ENCODE measurements at regions not wholly inside any gene's neighbourhood (a gene's known extent, or its start where the extent isn't known, plus 50 kb on each side); places are given as distances from the start of the nearest gene placed in this dataset.

GRCh38 chr14:65249471-65250161 lies 147.3 kb upstream of the MAX start:
- Mint-ChIP-seq H3K4me1 (no peaks in the 10 kb centered on the region), H3K36me3 (ENCODE audit: insufficient read depth) (peaks cover 4% of the 10 kb centered on the region), H3K9me3 (no peaks in the 10 kb centered on the region), H3K27me3 (no peaks in the 10 kb centered on the region), H3K27ac (ENCODE audit: low read depth) (no peak overlapping the region), H3K4me3 (no peak overlapping the region)
- ATAC-seq (replicated peaks; ENCODE audit: extremely low read depth, poor library complexity, severe bottlenecking) (no peak), DNase-seq (ENCODE audit: low spot score in 2 of 2) (no peak)

GRCh38 chr14:65250162-65250495 lies 147.8 kb upstream of the MAX start:
- H3K4me3 Mint-ChIP-seq: no peak overlapping the region
- H3K9me3 Mint-ChIP-seq: no peaks in the 10 kb centered on the region
- ATAC-seq (replicated peaks; ENCODE audit: extremely low read depth, poor library complexity, severe bottlenecking) (no peak), DNase-seq (ENCODE audit: low spot score in 2 of 2) (no peak)
- H3K27me3 Mint-ChIP-seq: no peaks in the 10 kb centered on the region
- H3K27ac Mint-ChIP-seq (ENCODE audit: low read depth): no peak overlapping the region
- no peaks in the 10 kb centered on the region for H3K4me1 Mint-ChIP-seq
- peaks cover 4% of the 10 kb centered on the region for H3K36me3 Mint-ChIP-seq (ENCODE audit: insufficient read depth)

- no peak for DNase-seq (ENCODE audit: low spot score in 2 of 2)
- ATAC-seq (replicated peaks; ENCODE audit: extremely low read depth, poor library complexity, severe bottlenecking): no peak
Measured at GRCh38 chr14:65251213-65251612, 148.9 kb upstream of the MAX start.

GRCh38 chr14:65252482-65253255 lies 150.4 kb upstream of the MAX start:
- Mint-ChIP-seq H3K9me3 (no peaks in the 10 kb centered on the region), H3K27ac (ENCODE audit: low read depth) (no peak overlapping the region), H3K27me3 (no peaks in the 10 kb centered on the region), H3K4me3 (no peak overlapping the region), H3K4me1 (no peaks in the 10 kb centered on the region), H3K36me3 (ENCODE audit: insufficient read depth) (peaks cover 4% of the 10 kb centered on the region)
- ATAC-seq (replicated peaks; ENCODE audit: extremely low read depth, poor library complexity, severe bottlenecking) (no peak), DNase-seq (ENCODE audit: low spot score in 2 of 2) (no peak)

More at GRCh38 chr14:65251213-65251612, 148.9 kb upstream of the MAX start:
- Mint-ChIP-seq H3K36me3 (ENCODE audit: insufficient read depth) (peaks cover 4% of the 10 kb centered on the region), H3K4me3 (no peak overlapping the region), H3K27ac (ENCODE audit: low read depth) (no peak overlapping the region), H3K4me1 (no peaks in the 10 kb centered on the region), H3K9me3 (no peaks in the 10 kb centered on the region), H3K27me3 (no peaks in the 10 kb centered on the region)

- Mint-ChIP-seq H3K4me3 (no peak overlapping the region), H3K27ac (ENCODE audit: low read depth) (no peak overlapping the region), H3K9me3 (no peaks in the 10 kb centered on the region), H3K27me3 (no peaks in the 10 kb centered on the region), H3K4me1 (no peaks in the 10 kb centered on the region), H3K36me3 (ENCODE audit: insufficient read depth) (peaks cover 4% of the 10 kb centered on the region)
- DNase-seq (ENCODE audit: low spot score in 2 of 2) (no peak), ATAC-seq (replicated peaks; ENCODE audit: extremely low read depth, poor library complexity, severe bottlenecking) (no peak)
Measured at GRCh38 chr14:65255029-65255545, 152.8 kb upstream of the MAX start.

GRCh38 chr14:65255583-65256461 lies 153.5 kb upstream of the MAX start:
- ATAC-seq (replicated peaks; ENCODE audit: extremely low read depth, poor library complexity, severe bottlenecking) (no peak), DNase-seq (ENCODE audit: low spot score in 2 of 2) (no peak)
- H3K27me3 Mint-ChIP-seq: no peaks in the 10 kb centered on the region
- no peak overlapping the region for H3K4me3 Mint-ChIP-seq
- H3K27ac Mint-ChIP-seq (ENCODE audit: low read depth): no peak overlapping the region
- peaks cover 3% of the 10 kb centered on the region for H3K36me3 Mint-ChIP-seq (ENCODE audit: insufficient read depth)
- H3K9me3 Mint-ChIP-seq: no peaks in the 10 kb centered on the region
- no peaks in the 10 kb centered on the region for H3K4me1 Mint-ChIP-seq

- ATAC-seq (replicated peaks; ENCODE audit: extremely low read depth, poor library complexity, severe bottlenecking) (no peak), DNase-seq (ENCODE audit: low spot score in 2 of 2) (no peak)
- Mint-ChIP-seq H3K4me1 (no peaks in the 10 kb centered on the region), H3K27me3 (no peaks in the 10 kb centered on the region), H3K9me3 (no peaks in the 10 kb centered on the region), H3K4me3 (no peak overlapping the region), H3K36me3 (ENCODE audit: insufficient read depth) (no peaks in the 10 kb centered on the region), H3K27ac (ENCODE audit: low read depth) (no peak overlapping the region)
Measured at GRCh38 chr14:65256714-65257113, 154.4 kb upstream of the MAX start.

GRCh38 chr14:65257425-65257824 lies 155.1 kb upstream of the FUT8 start:
- Mint-ChIP-seq H3K4me3 (no peak overlapping the region), H3K27ac (ENCODE audit: low read depth) (no peak overlapping the region), H3K9me3 (no peaks in the 10 kb centered on the region), H3K36me3 (ENCODE audit: insufficient read depth) (no peaks in the 10 kb centered on the region), H3K4me1 (no peaks in the 10 kb centered on the region), H3K27me3 (no peaks in the 10 kb centered on the region)
- ATAC-seq (replicated peaks; ENCODE audit: extremely low read depth, poor library complexity, severe bottlenecking) (no peak), DNase-seq (ENCODE audit: low spot score in 2 of 2) (no peak)

- Mint-ChIP-seq H3K4me1 (no peaks in the 10 kb centered on the region), H3K27ac (ENCODE audit: low read depth) (no peak overlapping the region), H3K9me3 (no peaks in the 10 kb centered on the region), H3K27me3 (no peaks in the 10 kb centered on the region), H3K4me3 (no peak overlapping the region), H3K36me3 (ENCODE audit: insufficient read depth) (no peaks in the 10 kb centered on the region)
- ATAC-seq (replicated peaks; ENCODE audit: extremely low read depth, poor library complexity, severe bottlenecking) (no peak), DNase-seq (ENCODE audit: low spot score in 2 of 2) (no peak)
Measured at GRCh38 chr14:65258391-65258790, 154.1 kb upstream of the FUT8 start.

GRCh38 chr14:65259000-65259399 lies 153.5 kb upstream of the FUT8 start:
- Mint-ChIP-seq H3K4me3 (no peak overlapping the region), H3K27me3 (no peaks in the 10 kb centered on the region), H3K36me3 (ENCODE audit: insufficient read depth) (no peaks in the 10 kb centered on the region), H3K4me1 (no peaks in the 10 kb centered on the region), H3K27ac (ENCODE audit: low read depth) (no peak overlapping the region), H3K9me3 (no peaks in the 10 kb centered on the region)
- ATAC-seq (replicated peaks; ENCODE audit: extremely low read depth, poor library complexity, severe bottlenecking) (no peak), DNase-seq (ENCODE audit: low spot score in 2 of 2) (no peak)

- no peak overlapping the region for H3K27ac Mint-ChIP-seq (ENCODE audit: low read depth)
- ATAC-seq (replicated peaks; ENCODE audit: extremely low read depth, poor library complexity, severe bottlenecking) (no peak), DNase-seq (ENCODE audit: low spot score in 2 of 2) (no peak)
- no peaks in the 10 kb centered on the region for H3K36me3 Mint-ChIP-seq (ENCODE audit: insufficient read depth)
- H3K4me1 Mint-ChIP-seq: no peaks in the 10 kb centered on the region
- H3K9me3 Mint-ChIP-seq: no peaks in the 10 kb centered on the region
- no peak overlapping the region for H3K4me3 Mint-ChIP-seq
- no peaks in the 10 kb centered on the region for H3K27me3 Mint-ChIP-seq
Measured at GRCh38 chr14:65260786-65261185, 151.7 kb upstream of the FUT8 start.

- Mint-ChIP-seq H3K4me3 (no peak overlapping the region), H3K4me1 (no peaks in the 10 kb centered on the region), H3K36me3 (ENCODE audit: insufficient read depth) (no peaks in the 10 kb centered on the region), H3K27me3 (no peaks in the 10 kb centered on the region), H3K9me3 (no peaks in the 10 kb centered on the region), H3K27ac (ENCODE audit: low read depth) (no peak overlapping the region)
- no peak for ATAC-seq (replicated peaks; ENCODE audit: extremely low read depth, poor library complexity, severe bottlenecking)
- DNase-seq (ENCODE audit: low spot score in 2 of 2): no peak
Measured at GRCh38 chr14:65261425-65261920, 151.1 kb upstream of the FUT8 start.
